ENCODE measurements at regions not wholly inside any gene's neighbourhood (a gene's known extent, or its start where the extent isn't known, plus 50 kb on each side); places are given as distances from the start of the nearest gene placed in this dataset.

- TF ChIP-seq ETV6 (CRISPR knock-in tag; IDR thresholded peaks at IDR 0.05) (no peak), ZNF138 (CRISPR knock-in tag; conservative IDR thresholded peaks at IDR 0.05) (no peak), NR2C2 (CRISPR knock-in tag; IDR thresholded peaks at IDR 0.05) (no peak), CTCF (IDR thresholded peaks at IDR 0.05) (no peak), NFATC4 (CRISPR knock-in tag; IDR thresholded peaks at IDR 0.05) (no peak), USF1 (CRISPR knock-in tag; IDR thresholded peaks at IDR 0.05) (no peak), SMAD3 (CRISPR knock-in tag; IDR thresholded peaks at IDR 0.05; ENCODE audit: borderline replicate concordance) (no peak), ZNF121 (CRISPR knock-in tag; IDR thresholded peaks at IDR 0.05) (no peak), CREB1 (CRISPR knock-in tag; IDR thresholded peaks at IDR 0.05) (no peak), AFF4 (CRISPR knock-in tag; IDR thresholded peaks at IDR 0.05; ENCODE audit: borderline replicate concordance) (no peak), JUN (CRISPR knock-in tag; IDR thresholded peaks at IDR 0.05) (no peak), ATF3 (CRISPR knock-in tag; conservative IDR thresholded peaks at IDR 0.05) (no peak)
Observed at GRCh38 chr19:29297381-29297780, 84.4 kb upstream of the UQCRFS1 start.

Data from WTC11 (cell line).